HG02678 (cell line): ENCODE measurements at regions not wholly inside any gene's neighbourhood (a gene's known extent, or its start where the extent isn't known, plus 50 kb on each side); places are given as distances from the start of the nearest gene placed in this dataset.
"Not testable (repeated sequence)": the region's sequence is repeated elsewhere in the genome, so short reads cannot be mapped to it uniquely, and the experiment has no call there.

Experiments
- ATAC-seq: cut with Tn5 transposase; IDR thresholded peaks from one replicate; pipeline ENCODE4 v1.9.1; 2021; ENCODE audit warnings: mild to moderate bottlenecking, moderate library complexity; ENCODE audit not compliant: unreplicated experiment

GRCh38 chr4:171378323-171378722 lies 434.9 kb upstream of the GALNTL6 start:
- ATAC-seq, result no peak

- ATAC-seq, result no peak
Measured at GRCh38 chr4:171376724-171377123, 436.5 kb upstream of the GALNTL6 start.

DNA sequence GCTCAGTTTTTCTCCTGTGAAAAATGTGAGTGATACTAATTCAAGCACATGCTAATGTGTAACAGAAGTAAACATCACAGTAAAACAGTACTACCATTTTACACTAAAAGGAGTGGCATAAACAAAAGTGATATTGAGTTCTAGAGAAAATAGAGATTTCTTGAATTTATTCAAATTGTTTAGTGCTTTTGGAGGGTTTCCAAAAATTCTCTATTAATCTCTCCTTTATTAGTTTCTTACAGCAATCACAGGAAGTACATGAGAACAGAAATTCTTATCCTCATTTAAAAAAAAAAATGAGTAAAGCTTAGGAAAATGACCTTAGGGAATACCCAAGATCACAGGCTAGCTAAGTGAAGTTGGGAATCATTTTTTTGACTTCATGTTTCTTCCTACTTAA lies 459.7 kb upstream of the GALNTL6 start:
- no peak for ATAC-seq

DNA sequence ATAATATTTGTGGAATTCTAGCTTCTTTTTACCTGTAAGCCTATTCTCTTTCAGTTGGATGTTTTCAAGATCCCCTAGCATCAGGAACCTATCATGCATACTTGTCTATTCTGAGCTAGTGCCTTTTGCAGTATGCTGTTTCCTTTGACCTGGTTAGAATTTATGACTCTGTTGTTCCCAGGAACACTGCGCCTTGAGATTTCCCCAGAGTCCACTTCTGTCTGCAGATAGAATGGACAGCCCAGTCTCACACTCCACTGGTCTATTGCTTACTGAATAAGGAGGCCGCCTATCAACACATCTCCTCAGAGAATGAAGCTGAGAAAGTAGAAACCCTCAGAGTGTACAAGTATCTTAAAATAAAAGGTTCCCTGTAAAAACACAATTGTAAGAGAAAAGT lies 465.1 kb upstream of the GALNTL6 start:
- ATAC-seq, result no peak

- no peak for ATAC-seq
Measured at GRCh38 chr4:171342646-171343045, 470.6 kb upstream of the GALNTL6 start.

DNA sequence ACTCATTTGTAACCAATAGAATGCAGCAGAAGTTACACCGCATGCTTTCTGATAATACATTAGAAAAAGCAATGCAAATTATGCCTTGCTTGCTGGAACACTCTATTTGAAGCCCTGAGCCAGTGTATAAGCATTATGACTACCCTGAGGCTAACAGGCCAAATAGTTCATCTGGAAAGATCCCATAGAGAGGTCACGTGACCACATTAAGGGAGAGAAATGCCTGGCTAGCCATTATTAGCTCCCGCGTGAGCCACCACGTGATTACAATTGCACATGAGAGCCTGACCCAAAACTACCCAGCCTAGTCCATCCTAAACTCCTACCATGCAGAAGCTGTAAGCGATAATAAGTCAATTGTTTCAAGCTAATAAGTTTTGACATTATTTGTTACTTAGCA lies 472.9 kb upstream of the GALNTL6 start:
- ATAC-seq, result no peak

DNA sequence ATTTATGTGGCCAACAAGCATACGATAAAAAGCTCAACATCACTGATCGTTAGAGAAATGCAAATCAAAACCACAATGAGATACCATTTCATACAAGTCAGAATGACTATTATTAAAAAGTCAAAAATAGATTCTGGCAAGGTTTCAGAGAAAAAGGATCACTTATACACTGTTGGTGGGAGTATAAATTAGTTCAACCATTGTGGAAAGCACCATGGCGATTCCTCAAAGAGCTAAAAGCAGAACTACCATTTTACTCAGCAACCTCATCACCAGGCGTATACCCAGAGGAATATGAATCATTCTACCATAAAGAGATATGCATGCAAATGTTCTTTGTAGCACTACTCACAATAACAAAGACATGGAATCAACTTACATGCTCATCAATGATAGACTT lies 478.7 kb upstream of the GALNTL6 start:
- ATAC-seq, result peak; percentile 68

DNA sequence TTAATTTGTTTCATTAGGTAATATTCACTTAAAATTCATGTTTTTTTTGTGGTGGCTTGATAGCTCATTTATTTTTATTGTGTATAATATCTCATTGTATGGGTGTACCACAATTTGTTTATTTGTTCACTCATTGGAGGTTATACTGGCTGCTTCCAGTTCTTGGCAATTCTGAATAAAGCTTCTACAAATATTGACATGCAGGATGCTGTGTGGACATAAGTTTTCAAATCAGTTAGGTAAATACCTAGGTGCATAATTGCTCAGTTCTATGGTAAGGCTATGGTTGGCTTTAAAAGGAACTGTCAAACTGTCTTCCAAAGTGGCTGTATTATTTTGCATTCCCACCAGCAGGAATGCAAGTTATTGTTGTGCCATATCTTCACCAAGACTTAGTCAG lies 504.5 kb upstream of the GALNTL6 start:
- no peak for ATAC-seq

GRCh38 chr4:171298048-171298718 lies 515.0 kb upstream of the GALNTL6 start:
- ATAC-seq, result not testable (repeated sequence)

- no peak for ATAC-seq
Measured at GRCh38 chr4:171288816-171289432, 524.3 kb upstream of the GALNTL6 start.

DNA sequence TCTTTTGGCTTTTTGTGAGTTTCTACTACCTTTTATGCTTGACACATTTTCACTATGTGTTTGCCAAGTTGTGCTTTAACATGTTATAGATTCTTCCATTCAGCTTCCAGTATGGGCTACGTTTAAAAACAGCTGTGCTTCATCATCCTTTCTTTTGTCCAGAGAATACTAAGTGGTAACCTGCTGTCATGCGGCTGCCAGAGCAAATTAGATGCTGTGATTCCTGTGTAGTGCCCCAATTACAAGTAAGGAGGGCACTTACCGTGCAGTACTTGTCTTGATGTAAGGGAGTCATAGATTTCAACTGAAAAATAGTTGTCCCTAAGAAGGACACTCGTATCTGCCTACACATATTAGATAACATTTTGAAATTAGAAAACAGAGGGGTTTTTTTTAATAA lies 531.8 kb upstream of the GALNTL6 start:
- no peak for ATAC-seq

DNA sequence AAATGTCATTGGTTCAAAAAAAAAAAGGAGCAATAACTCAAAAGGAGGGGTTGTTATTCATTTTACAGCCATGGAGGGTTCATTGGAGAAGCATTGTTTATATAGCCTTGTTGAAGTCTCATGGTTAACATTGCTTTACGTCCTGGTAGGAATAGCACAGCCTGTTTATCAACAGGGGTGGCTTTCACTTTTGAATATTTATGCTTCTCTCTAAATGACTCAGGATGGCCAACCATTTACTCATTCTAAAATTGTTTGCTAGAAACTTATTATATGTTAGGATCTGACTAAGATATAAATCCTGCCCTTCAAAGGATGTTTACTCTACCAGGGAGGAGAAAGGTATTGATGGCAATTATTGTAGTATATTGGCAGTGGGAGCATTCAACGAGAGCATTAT lies 534.1 kb upstream of the GALNTL6 start:
- no peak for ATAC-seq

DNA sequence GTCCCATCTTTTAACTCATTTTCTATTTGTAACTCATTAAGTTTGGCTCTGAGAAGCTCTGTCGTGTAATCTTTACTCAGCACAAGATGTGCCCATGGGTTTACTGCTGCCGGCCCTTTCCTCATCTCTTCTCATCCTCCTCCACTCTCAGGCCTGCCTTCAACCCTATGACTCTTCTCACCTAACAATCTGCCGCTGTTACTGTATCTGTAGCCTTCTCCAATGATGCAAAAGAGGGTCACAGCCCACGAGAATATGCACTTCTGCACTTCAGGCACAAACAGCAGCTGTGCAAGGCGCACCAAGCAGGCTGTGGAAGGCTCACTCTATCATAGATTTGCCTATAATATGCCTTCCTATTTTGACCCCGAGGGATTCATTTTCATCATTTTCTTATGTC lies 546.5 kb upstream of the GALNTL6 start:
- ATAC-seq, result no peak

- no peak for ATAC-seq
Measured at GRCh38 chr4:171265190-171265818, 547.9 kb upstream of the GALNTL6 start.

- no peak for ATAC-seq
Measured at GRCh38 chr4:171256223-171256622, 557.0 kb upstream of the GALNTL6 start.

GRCh38 chr4:171246948-171247347 lies 566.3 kb upstream of the GALNTL6 start:
- no peak for ATAC-seq

- no peak for ATAC-seq
Measured at GRCh38 chr4:171242831-171243230, 570.4 kb upstream of the GALNTL6 start.

DNA sequence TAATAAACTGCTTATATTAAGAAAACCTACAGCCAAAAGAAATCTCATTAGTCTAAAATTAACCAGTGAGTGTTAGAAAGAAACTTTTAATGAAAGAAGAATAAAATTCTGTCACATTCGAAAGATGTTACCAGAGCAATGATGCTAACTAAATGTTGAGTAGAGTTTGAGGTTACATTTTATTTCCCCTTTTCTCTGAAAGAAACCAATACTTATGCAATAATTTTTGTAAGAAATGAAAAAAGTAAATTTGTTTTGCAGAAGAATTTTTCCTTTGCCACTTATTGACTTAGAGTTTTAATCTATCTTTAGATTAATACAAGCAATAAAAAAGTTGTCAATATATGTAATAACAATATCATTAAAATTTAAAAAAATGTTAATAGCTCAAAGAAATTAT lies 574.0 kb upstream of the GALNTL6 start:
- no peak for ATAC-seq

DNA sequence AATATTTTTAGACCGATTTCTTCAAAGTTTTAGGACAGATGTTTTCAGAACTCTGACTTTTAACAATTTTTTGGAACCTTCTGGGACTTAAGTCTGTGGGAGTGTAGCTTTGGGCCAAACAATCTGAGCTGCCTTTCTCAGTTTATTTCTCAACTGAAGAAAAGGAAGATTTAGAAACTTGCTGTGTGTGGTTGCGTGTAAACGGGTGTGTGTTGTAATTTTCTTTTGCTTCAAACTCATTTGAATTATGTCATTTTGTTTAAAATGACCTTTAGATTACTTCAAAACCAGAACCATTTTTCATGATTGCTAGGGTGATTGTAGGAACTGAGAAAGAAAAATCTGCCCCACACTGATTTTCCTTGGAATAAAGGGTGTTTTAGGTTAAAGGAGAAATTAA lies 577.7 kb upstream of the GALNTL6 start:
- ATAC-seq, result no peak

DNA sequence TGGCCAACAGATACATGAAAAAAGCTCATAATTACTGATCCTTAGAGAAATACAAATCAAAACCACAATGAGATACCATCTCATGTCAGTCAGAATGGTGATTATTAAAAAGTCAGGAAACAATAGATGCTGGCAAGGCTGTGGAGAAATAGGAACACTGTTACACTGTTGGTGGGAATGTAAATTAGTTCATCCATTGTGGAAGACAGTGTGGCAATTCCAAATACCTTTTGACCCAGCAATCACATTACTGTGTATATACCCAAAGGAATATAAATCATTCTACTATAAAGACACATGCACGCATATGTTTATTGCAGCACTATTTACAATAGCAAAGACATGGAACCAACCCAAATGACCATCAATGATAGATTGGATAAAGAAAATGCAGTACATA lies 583.9 kb upstream of the GALNTL6 start:
- ATAC-seq, result not testable (repeated sequence)

- ATAC-seq, result no peak
Measured at GRCh38 chr4:171221181-171221580, 592.0 kb upstream of the GALNTL6 start.

GRCh38 chr4:171203425-171203824 lies 609.8 kb upstream of the GALNTL6 start:
- no peak for ATAC-seq
